SHP77 treated with DMSO at 0.1 percent for 48 hours (cell line): ENCODE measurements at regions not wholly inside any gene's neighbourhood (a gene's known extent, or its start where the extent isn't known, plus 50 kb on each side); places are given as distances from the start of the nearest gene placed in this dataset.

Experiments used
- DNase-seq: peaks from one replicate; lab custom pipeline; 2025; lab: John Stamatoyannopoulos, UW

GRCh38 chr6:126091466-126091865, 105.1 kb downstream of the TRMT11 start:
- no peak for DNase-seq

GRCh38 chr6:126093108-126093507, 106.8 kb downstream of the TRMT11 start:
- DNase-seq: no peak

- no peak for DNase-seq
Measured at GRCh38 chr6:126094411-126094810, 108.1 kb downstream of the TRMT11 start.

- DNase-seq: no peak
Measured at GRCh38 chr6:126100386-126100785, 114.0 kb downstream of the TRMT11 start.

GRCh38 chr6:126102358-126102757, 116.0 kb downstream of the TRMT11 start:
- no peak for DNase-seq

- DNase-seq: no peak
Measured at GRCh38 chr6:126103993-126104392, 117.7 kb downstream of the TRMT11 start.

- no peak for DNase-seq
Measured at GRCh38 chr6:126107475-126108166, 121.3 kb downstream of the TRMT11 start.

- no peak for DNase-seq
Measured at GRCh38 chr6:126110512-126111270, 124.4 kb downstream of the TRMT11 start.

- no peak for DNase-seq
Measured at GRCh38 chr6:126111327-126111726, 125.0 kb downstream of the TRMT11 start.

- no peak for DNase-seq
Measured at GRCh38 chr6:126112171-126112632, 125.9 kb downstream of the TRMT11 start.

- DNase-seq: no peak
Measured at GRCh38 chr6:126113261-126113660, 126.9 kb downstream of the TRMT11 start.

GRCh38 chr6:126117251-126117650, 130.9 kb downstream of the TRMT11 start:
- no peak for DNase-seq

- DNase-seq: no peak
Measured at GRCh38 chr6:126118058-126118755, 131.9 kb downstream of the TRMT11 start.

- no peak for DNase-seq
Measured at GRCh38 chr6:126118936-126119335, 132.6 kb downstream of the TRMT11 start.

- DNase-seq: no peak
Measured at GRCh38 chr6:126123226-126123625, 136.9 kb downstream of the TRMT11 start.

GRCh38 chr6:126127659-126128058, 141.3 kb downstream of the TRMT11 start:
- DNase-seq: no peak

- no peak for DNase-seq
Measured at GRCh38 chr6:126131246-126131645, 144.9 kb downstream of the TRMT11 start.

- DNase-seq: no peak
Measured at GRCh38 chr6:126133984-126134383, 147.6 kb downstream of the TRMT11 start.

GRCh38 chr6:126134491-126134890, 148.2 kb downstream of the TRMT11 start:
- no peak for DNase-seq

GRCh38 chr6:126140015-126140414, 153.7 kb downstream of the TRMT11 start:
- no peak for DNase-seq

GRCh38 chr6:126143761-126144251, 157.5 kb downstream of the TRMT11 start:
- DNase-seq: no peak

- no peak for DNase-seq
Measured at GRCh38 chr6:126145351-126145750, 159.0 kb downstream of the TRMT11 start.
